ENCODE measurements at regions not wholly inside any gene's neighbourhood (a gene's known extent, or its start where the extent isn't known, plus 50 kb on each side); places are given as distances from the start of the nearest gene placed in this dataset.
"Not testable (repeated sequence)": the region's sequence is repeated elsewhere in the genome, so short reads cannot be mapped to it uniquely, and the experiment has no call there.

GRCh38 chr6:61217714-61218113 is 1068.3 kb downstream of the KHDRBS2 start:
- DNase-seq (ENCODE audit: insufficient read length, low spot score), result no peak
- no peak for FAIRE-seq
- TF ChIP-seq PAX5 (IDR thresholded peaks at IDR 0.05; ENCODE audit: insufficient read depth, low read length, severe bottlenecking) (no peak), SPI1 (IDR thresholded peaks at IDR 0.05; ENCODE audit: low read depth, low read length) (no peak), TAF1 (IDR thresholded peaks at IDR 0.05; ENCODE audit: low read depth, low read length) (no peak), POLR2A (IDR thresholded peaks at IDR 0.05; ENCODE audit: low read depth, low read length) (no peak), POU2F2 (IDR thresholded peaks at IDR 0.05; ENCODE audit: low read depth, low read length) (no peak), POLR2AphosphoS5 (IDR thresholded peaks at IDR 0.05; ENCODE audit: low read depth, low read length) (no peak)

- DNase-seq (ENCODE audit: insufficient read length, low spot score), result no peak
- FAIRE-seq, result no peak
- TF ChIP-seq POLR2A (IDR thresholded peaks at IDR 0.05; ENCODE audit: low read depth, low read length) (no peak), TAF1 (IDR thresholded peaks at IDR 0.05; ENCODE audit: low read depth, low read length) (no peak), PAX5 (IDR thresholded peaks at IDR 0.05; ENCODE audit: insufficient read depth, low read length, severe bottlenecking) (no peak), POLR2AphosphoS5 (IDR thresholded peaks at IDR 0.05; ENCODE audit: low read depth, low read length) (no peak), SPI1 (IDR thresholded peaks at IDR 0.05; ENCODE audit: low read depth, low read length) (no peak), POU2F2 (IDR thresholded peaks at IDR 0.05; ENCODE audit: low read depth, low read length) (no peak)
These were observed 1075.5 kb downstream of the KHDRBS2 start for GRCh38 chr6:61210549-61210948.

- DNase-seq (ENCODE audit: insufficient read length, low spot score) (no peak), FAIRE-seq (no peak)
- TF ChIP-seq PAX5 (IDR thresholded peaks at IDR 0.05; ENCODE audit: insufficient read depth, low read length, severe bottlenecking), result no peak
- TF ChIP-seq POLR2A (IDR thresholded peaks at IDR 0.05; ENCODE audit: low read depth, low read length), result no peak
- TF ChIP-seq POU2F2 (IDR thresholded peaks at IDR 0.05; ENCODE audit: low read depth, low read length), result no peak
- no peak for TF ChIP-seq SPI1 (IDR thresholded peaks at IDR 0.05; ENCODE audit: low read depth, low read length)
- TF ChIP-seq POLR2AphosphoS5 (IDR thresholded peaks at IDR 0.05; ENCODE audit: low read depth, low read length), result no peak
- no peak for TF ChIP-seq TAF1 (IDR thresholded peaks at IDR 0.05; ENCODE audit: low read depth, low read length)
These were observed 1082.0 kb downstream of the KHDRBS2 start for GRCh38 chr6:61203966-61204496.

DNA sequence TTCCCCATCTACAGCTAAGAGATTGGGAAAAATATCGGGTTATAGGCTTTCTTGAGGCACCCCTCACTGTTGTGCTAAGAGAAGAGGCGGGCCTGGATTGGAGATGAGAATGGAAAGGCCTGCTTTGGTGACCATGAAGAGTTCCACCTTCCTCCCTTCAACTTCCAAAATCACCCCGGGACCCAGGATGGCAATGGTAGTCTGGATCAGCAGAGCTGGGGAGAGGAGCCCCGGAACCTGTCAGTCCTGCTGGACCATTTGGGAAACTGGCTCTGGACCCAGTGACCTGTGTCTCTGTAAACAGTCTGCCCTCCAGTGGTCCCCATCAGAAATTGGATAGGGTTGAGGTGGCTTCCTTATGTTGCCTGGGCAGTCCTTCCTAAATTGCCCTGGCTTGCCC is 1085.6 kb downstream of the KHDRBS2 start:
- no peak for DNase-seq (ENCODE audit: insufficient read length, low spot score)
- no peak for TF ChIP-seq POU2F2 (IDR thresholded peaks at IDR 0.05; ENCODE audit: low read depth, low read length)
- no peak for TF ChIP-seq SPI1 (IDR thresholded peaks at IDR 0.05; ENCODE audit: low read depth, low read length)
- TF ChIP-seq POLR2AphosphoS5 (IDR thresholded peaks at IDR 0.05; ENCODE audit: low read depth, low read length), result no peak
- no peak for TF ChIP-seq POLR2A (IDR thresholded peaks at IDR 0.05; ENCODE audit: low read depth, low read length)
- no peak for TF ChIP-seq PAX5 (IDR thresholded peaks at IDR 0.05; ENCODE audit: insufficient read depth, low read length, severe bottlenecking)
- no peak for TF ChIP-seq TAF1 (IDR thresholded peaks at IDR 0.05; ENCODE audit: low read depth, low read length)
- FAIRE-seq, result no peak

DNA sequence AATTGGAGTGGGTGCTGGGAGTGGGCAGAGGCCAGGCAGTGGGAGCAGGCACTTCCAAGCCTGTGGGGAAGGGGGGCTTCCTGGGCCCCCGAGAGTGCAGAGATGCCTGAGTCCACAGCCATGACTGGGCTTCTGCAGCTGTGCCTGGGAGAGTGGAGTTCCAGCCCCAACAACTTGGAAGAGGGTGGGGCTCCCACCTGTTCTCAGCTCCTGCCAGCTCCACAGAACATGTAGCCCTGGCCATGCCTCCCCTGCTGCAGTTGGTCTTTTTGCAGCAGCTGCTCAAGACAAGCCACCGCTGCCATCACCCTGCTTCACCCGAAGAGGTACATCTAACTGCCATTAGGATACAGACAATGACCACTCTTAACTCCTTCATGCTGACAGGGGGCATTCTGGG is 1092.3 kb downstream of the KHDRBS2 start:
- FAIRE-seq, result no peak
- no peak for TF ChIP-seq TAF1 (IDR thresholded peaks at IDR 0.05; ENCODE audit: low read depth, low read length)
- TF ChIP-seq POU2F2 (IDR thresholded peaks at IDR 0.05; ENCODE audit: low read depth, low read length), result no peak
- TF ChIP-seq POLR2A (IDR thresholded peaks at IDR 0.05; ENCODE audit: low read depth, low read length), result no peak
- no peak for TF ChIP-seq SPI1 (IDR thresholded peaks at IDR 0.05; ENCODE audit: low read depth, low read length)
- no peak for TF ChIP-seq PAX5 (IDR thresholded peaks at IDR 0.05; ENCODE audit: insufficient read depth, low read length, severe bottlenecking)
- no peak for TF ChIP-seq POLR2AphosphoS5 (IDR thresholded peaks at IDR 0.05; ENCODE audit: low read depth, low read length)
- DNase-seq (ENCODE audit: insufficient read length, low spot score), result no peak

DNA sequence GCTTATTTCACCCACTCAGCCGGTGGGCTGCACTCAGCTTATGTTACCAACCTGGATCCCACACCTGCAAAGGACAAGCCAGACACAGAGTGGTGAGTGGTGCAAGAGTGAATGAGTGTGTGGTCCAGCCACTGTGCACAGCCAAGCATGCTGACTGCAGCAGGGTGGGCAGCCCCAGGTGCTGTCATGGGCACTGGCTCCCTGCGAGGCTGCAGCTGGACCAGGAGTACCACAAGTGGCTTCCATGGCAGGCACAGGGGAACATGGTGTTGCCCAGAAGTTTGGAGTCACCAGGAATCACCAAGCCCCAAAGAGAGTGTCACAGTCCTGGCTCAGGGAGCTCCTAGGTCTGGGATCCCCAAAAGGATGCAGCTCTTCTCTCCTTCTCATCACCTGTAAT is 1093.4 kb downstream of the KHDRBS2 start:
- TF ChIP-seq TAF1 (IDR thresholded peaks at IDR 0.05; ENCODE audit: low read depth, low read length) (no peak), SPI1 (IDR thresholded peaks at IDR 0.05; ENCODE audit: low read depth, low read length) (no peak), POLR2AphosphoS5 (IDR thresholded peaks at IDR 0.05; ENCODE audit: low read depth, low read length) (no peak), PAX5 (IDR thresholded peaks at IDR 0.05; ENCODE audit: insufficient read depth, low read length, severe bottlenecking) (no peak), POLR2A (IDR thresholded peaks at IDR 0.05; ENCODE audit: low read depth, low read length) (no peak), POU2F2 (IDR thresholded peaks at IDR 0.05; ENCODE audit: low read depth, low read length) (no peak)
- no peak for FAIRE-seq
- no peak for DNase-seq (ENCODE audit: insufficient read length, low spot score)

DNA sequence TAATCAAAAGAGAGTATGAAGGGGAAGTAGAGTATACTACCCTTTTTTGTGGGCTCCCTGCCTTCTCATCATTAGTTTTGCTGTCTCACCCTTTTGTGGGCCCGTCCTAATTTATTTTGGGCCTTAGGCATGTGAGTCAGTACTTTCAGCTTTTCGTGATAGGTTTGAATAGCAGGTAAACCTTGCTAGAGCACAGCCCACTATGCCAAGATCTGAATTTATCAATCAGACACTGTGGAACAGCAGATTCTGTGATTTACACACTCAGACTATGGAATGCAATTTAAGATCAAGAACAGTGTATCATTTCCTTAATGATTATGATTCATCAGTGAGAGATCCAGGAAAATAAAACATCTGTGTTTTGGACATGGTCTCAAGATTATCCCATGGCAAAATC is 1117.1 kb downstream of the KHDRBS2 start:
- DNase-seq (ENCODE audit: insufficient read length, low spot score), result no peak
- TF ChIP-seq TAF1 (IDR thresholded peaks at IDR 0.05; ENCODE audit: low read depth, low read length) (no peak), SPI1 (IDR thresholded peaks at IDR 0.05; ENCODE audit: low read depth, low read length) (no peak), POU2F2 (IDR thresholded peaks at IDR 0.05; ENCODE audit: low read depth, low read length) (no peak), PAX5 (IDR thresholded peaks at IDR 0.05; ENCODE audit: insufficient read depth, low read length, severe bottlenecking) (no peak), POLR2AphosphoS5 (IDR thresholded peaks at IDR 0.05; ENCODE audit: low read depth, low read length) (no peak), POLR2A (IDR thresholded peaks at IDR 0.05; ENCODE audit: low read depth, low read length) (no peak)
- no peak for FAIRE-seq

DNA sequence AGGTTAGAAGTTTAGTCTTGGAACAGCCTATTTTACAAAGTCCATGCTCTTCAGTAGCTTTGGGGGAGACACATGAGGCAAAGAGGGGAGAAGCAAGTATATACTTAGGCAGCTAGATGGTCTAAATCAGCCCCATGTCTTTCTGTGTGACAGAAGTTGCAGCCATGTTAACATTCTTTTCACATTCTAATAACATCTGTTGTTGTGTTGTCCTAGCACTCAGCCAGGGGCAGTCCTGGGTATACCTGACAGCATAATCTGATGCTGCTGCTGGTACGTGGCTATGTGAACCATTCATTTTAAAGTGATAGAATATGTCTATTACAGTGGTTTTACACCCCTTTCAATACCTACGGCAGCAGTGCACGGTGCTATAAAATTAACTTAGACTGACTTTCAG is 1137.0 kb downstream of the KHDRBS2 start:
- FAIRE-seq, result peak; percentile 59
- DNase-seq (ENCODE audit: insufficient read length, low spot score), result not testable (repeated sequence)

DNA sequence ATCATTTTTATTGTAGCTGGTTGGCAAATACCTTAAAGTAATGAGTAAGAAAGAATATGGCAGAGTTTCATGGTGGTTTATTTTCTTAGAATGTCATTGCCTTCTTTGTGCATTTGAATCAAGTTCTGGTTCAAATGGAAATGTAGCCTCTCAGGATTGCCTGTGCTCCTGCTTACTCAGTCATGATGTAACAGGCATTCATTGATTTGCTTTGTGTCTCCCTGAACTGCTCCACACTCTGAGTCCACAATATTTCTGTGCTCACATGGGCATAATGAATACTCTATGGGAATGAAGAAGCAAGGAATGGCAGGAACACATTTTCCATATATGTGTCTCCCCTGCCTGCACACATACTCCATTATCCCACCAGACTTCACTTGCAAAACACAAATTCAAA is 1143.8 kb downstream of the KHDRBS2 start:
- not testable (repeated sequence) for DNase-seq (ENCODE audit: insufficient read length, low spot score); FAIRE-seq

DNA sequence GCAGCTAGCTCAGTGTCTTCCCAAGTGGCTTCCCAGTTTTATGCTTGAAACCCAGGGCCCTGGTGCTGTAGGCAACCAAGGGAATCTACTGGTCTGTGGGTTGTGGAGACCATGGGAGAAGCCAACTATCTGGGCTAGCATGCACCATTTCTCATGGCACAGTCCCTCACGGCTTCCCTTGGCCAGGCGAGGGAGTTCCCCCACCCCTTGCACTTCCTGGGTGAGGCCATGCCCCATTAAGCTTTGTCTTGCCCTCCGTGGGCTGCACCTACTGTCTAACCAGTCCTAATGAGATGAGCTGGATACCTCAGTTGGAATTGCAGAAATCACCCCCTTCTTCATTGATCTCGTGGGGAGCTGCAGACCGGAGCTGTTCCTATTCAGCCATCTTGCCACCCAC is 1152.0 kb downstream of the KHDRBS2 start:
- DNase-seq (ENCODE audit: insufficient read length, low spot score) (no peak), FAIRE-seq (no peak)
- TF ChIP-seq PAX5 (IDR thresholded peaks at IDR 0.05; ENCODE audit: insufficient read depth, low read length, severe bottlenecking), result no peak
- TF ChIP-seq POU2F2 (IDR thresholded peaks at IDR 0.05; ENCODE audit: low read depth, low read length), result no peak
- TF ChIP-seq POLR2A (IDR thresholded peaks at IDR 0.05; ENCODE audit: low read depth, low read length), result no peak
- TF ChIP-seq TAF1 (IDR thresholded peaks at IDR 0.05; ENCODE audit: low read depth, low read length), result no peak
- TF ChIP-seq SPI1 (IDR thresholded peaks at IDR 0.05; ENCODE audit: low read depth, low read length), result no peak
- TF ChIP-seq POLR2AphosphoS5 (IDR thresholded peaks at IDR 0.05; ENCODE audit: low read depth, low read length), result no peak

DNA sequence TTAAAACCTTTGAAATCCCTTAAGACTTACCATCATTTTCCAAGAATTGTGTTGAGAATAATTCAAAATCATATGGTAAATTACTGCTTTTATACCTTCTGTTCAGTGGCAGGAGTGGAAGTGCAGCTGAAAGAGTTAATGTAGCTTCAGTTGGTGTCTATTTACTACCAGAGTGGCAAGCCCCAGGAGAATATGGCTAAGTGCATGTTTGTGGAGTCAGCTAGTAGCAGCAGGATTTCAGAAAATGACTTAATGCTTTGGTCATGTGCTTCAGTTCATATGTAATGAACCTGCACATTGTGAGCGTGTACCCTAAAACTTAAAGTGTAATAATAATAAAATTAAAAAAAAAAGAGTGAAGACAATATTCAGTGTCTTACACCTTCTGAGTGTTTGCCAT is 1171.8 kb downstream of the KHDRBS2 start:
- not testable (repeated sequence) for DNase-seq (ENCODE audit: insufficient read length, low spot score); FAIRE-seq

- DNase-seq (ENCODE audit: insufficient read length, low spot score); FAIRE-seq: not testable (repeated sequence)
These were observed 1178.1 kb downstream of the KHDRBS2 start for GRCh38 chr6:61107914-61108313.

DNA sequence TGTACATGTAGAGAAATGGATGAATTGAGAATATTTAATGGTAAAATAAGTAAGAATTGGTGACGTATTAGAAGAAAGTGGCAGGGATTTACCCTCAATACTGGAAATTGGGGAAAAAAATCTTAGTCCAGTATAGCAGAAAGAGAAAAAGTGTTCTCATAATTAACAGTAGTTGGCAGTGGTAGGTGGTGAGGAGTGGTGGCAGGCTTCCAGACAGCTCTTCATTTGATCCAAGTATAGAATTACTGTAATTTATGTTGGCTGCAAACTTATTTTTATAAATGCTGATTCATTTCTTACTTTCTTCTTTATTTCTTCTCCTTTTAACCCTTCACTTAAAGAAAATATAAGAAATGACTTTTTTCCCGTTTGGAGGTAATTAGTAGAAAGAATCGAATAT is 1182.4 kb downstream of the KHDRBS2 start:
- not testable (repeated sequence) for DNase-seq (ENCODE audit: insufficient read length, low spot score); FAIRE-seq
